Osteocyte (in vitro differentiated cells): ENCODE measurements at regions not wholly inside any gene's neighbourhood (a gene's known extent, or its start where the extent isn't known, plus 50 kb on each side); places are given as distances from the start of the nearest gene placed in this dataset.

Experiments used
- DNase-seq: peaks from one replicate; pipeline ENCODE4 v3.0.0; 2021; ENCODE audit warnings: mixed read lengths; ENCODE audit not compliant: unreplicated experiment; ENCODE audit errors: extremely low spot score
- H3K27ac Mint-ChIP-seq: one replicate; pipeline ENCODE4 v1.8.0; 2021; ENCODE audit warnings: mild to moderate bottlenecking, mixed read lengths; ENCODE audit not compliant: unreplicated experiment
- H3K27me3 Mint-ChIP-seq: one replicate; pipeline ENCODE4 v1.8.0; 2021; ENCODE audit warnings: mixed read lengths; ENCODE audit not compliant: unreplicated experiment
- H3K36me3 Mint-ChIP-seq: one replicate; pipeline ENCODE4 v1.8.0; 2021; ENCODE audit warnings: mixed read lengths; ENCODE audit not compliant: unreplicated experiment
- H3K4me1 Mint-ChIP-seq: one replicate; pipeline ENCODE4 v1.8.0; 2021; ENCODE audit warnings: mixed read lengths; ENCODE audit not compliant: unreplicated experiment
- H3K4me3 Mint-ChIP-seq: one replicate; pipeline ENCODE4 v1.8.0; 2021; ENCODE audit warnings: mild to moderate bottlenecking, moderate library complexity, mixed read lengths; ENCODE audit not compliant: unreplicated experiment
- H3K9me3 Mint-ChIP-seq: one replicate; pipeline ENCODE4 v1.8.0; 2021; ENCODE audit warnings: mixed read lengths; ENCODE audit not compliant: unreplicated experiment
- CTCF ChIP-seq: fragments of 200-600 bp; sonication (generic); IDR thresholded peaks from 2 replicates; pipeline ENCODE4 v1.5.0; 2021; ENCODE audit warnings: antibody characterized with exemption, mild to moderate bottlenecking, moderate library complexity

GRCh38 chr14:42572032-42572431 lies 965.4 kb downstream of the LRFN5 start:
- no peak for DNase-seq
- Mint-ChIP-seq H3K4me1 (no peaks in the 10 kb centered on the region), H3K9me3 (peaks cover 28% of the 10 kb centered on the region), H3K36me3 (no peaks in the 10 kb centered on the region), H3K27ac (no peak overlapping the region), H3K4me3 (no peak overlapping the region), H3K27me3 (no peaks in the 10 kb centered on the region)
- TF ChIP-seq CTCF: no peak

GRCh38 chr14:42569227-42569626 lies 962.6 kb downstream of the LRFN5 start:
- no peak overlapping the region for H3K4me3 Mint-ChIP-seq
- TF ChIP-seq CTCF: no peak
- H3K27ac Mint-ChIP-seq: no peak overlapping the region
- no peaks in the 10 kb centered on the region for H3K27me3 Mint-ChIP-seq
- peaks cover 16% of the 10 kb centered on the region for H3K9me3 Mint-ChIP-seq
- DNase-seq: no peak
- H3K36me3 Mint-ChIP-seq: no peaks in the 10 kb centered on the region
- H3K4me1 Mint-ChIP-seq: no peaks in the 10 kb centered on the region

- Mint-ChIP-seq H3K27me3 (no peaks in the 10 kb centered on the region), H3K4me1 (no peaks in the 10 kb centered on the region), H3K9me3 (no peaks in the 10 kb centered on the region), H3K4me3 (no peak overlapping the region), H3K36me3 (no peaks in the 10 kb centered on the region), H3K27ac (no peak overlapping the region)
- no peak for DNase-seq
- no peak for TF ChIP-seq CTCF
Observed at GRCh38 chr14:42565556-42565955, 958.9 kb downstream of the LRFN5 start.

- Mint-ChIP-seq H3K27ac (no peak overlapping the region), H3K4me3 (no peak overlapping the region), H3K9me3 (no peaks in the 10 kb centered on the region), H3K4me1 (no peaks in the 10 kb centered on the region), H3K36me3 (no peaks in the 10 kb centered on the region), H3K27me3 (no peaks in the 10 kb centered on the region)
- TF ChIP-seq CTCF: no peak
- DNase-seq: no peak
Observed at GRCh38 chr14:42563313-42563712, 956.6 kb downstream of the LRFN5 start.

GRCh38 chr14:42556551-42556950 lies 949.9 kb downstream of the LRFN5 start:
- no peaks in the 10 kb centered on the region for H3K4me1 Mint-ChIP-seq
- no peak for TF ChIP-seq CTCF
- no peaks in the 10 kb centered on the region for H3K36me3 Mint-ChIP-seq
- no peak overlapping the region for H3K4me3 Mint-ChIP-seq
- H3K27me3 Mint-ChIP-seq: no peaks in the 10 kb centered on the region
- no peak overlapping the region for H3K27ac Mint-ChIP-seq
- H3K9me3 Mint-ChIP-seq: no peaks in the 10 kb centered on the region
- no peak for DNase-seq
